ENCODE measurements at regions not wholly inside any gene's neighbourhood (a gene's known extent, or its start where the extent isn't known, plus 50 kb on each side); places are given as distances from the start of the nearest gene placed in this dataset.

DNA sequence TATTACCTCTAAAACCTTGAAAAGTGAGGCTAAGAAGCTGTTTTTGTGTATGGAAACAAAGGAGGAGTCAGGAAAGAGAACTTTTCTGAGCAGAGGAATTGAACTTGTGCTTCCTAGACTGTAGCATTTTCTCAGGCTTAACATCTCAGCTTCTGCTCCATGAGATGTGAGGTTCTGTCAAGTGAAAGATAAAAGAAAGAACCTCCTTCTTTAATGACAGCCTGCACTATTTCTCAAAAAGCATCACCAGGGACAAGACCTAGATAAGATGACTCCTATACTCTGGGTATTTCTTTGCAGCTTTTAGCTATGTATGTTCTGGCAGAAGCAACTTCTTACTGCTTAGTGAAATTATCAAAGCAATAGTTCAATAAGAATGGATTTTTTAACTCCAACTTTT lies 87.6 kb upstream of the KCNQ5 start:
- intact Hi-C loops (cut with DNase I) = no loop called here
- DNase-seq (no peak), ATAC-seq (no peak)
- no peaks in the 10 kb centered on the region for H3K9me3 ChIP-seq (ENCODE audit: control insufficient read depth, low read length)
- H3K4me1 ChIP-seq (ENCODE audit: control insufficient read depth, insufficient read depth, low read length) = no peaks in the 10 kb centered on the region
- no peaks in the 10 kb centered on the region for H3K27me3 ChIP-seq (ENCODE audit: control insufficient read depth, insufficient read depth)
- no peak overlapping the region for H3K4me3 ChIP-seq (ENCODE audit: low read length)
- H3K27ac ChIP-seq (ENCODE audit: low read length) = no peak overlapping the region

- ATAC-seq = no peak
- WGBS = 26% methylated on average over 3 of the region's 3 CpGs
- no peaks in the 10 kb centered on the region for H3K9me3 ChIP-seq (ENCODE audit: control insufficient read depth, low read length)
- intact Hi-C loops (cut with DNase I) = no loop called here
- no peak overlapping the region for H3K4me3 ChIP-seq (ENCODE audit: low read length)
- H3K27ac ChIP-seq (ENCODE audit: low read length) = no peak overlapping the region
- DNase-seq = no peak
- H3K4me1 ChIP-seq (ENCODE audit: control insufficient read depth, insufficient read depth, low read length) = no peaks in the 10 kb centered on the region
- no peaks in the 10 kb centered on the region for H3K27me3 ChIP-seq (ENCODE audit: control insufficient read depth, insufficient read depth)
Observed at GRCh38 chr6:72535124-72535523, 86.7 kb upstream of the KCNQ5 start.

DNA sequence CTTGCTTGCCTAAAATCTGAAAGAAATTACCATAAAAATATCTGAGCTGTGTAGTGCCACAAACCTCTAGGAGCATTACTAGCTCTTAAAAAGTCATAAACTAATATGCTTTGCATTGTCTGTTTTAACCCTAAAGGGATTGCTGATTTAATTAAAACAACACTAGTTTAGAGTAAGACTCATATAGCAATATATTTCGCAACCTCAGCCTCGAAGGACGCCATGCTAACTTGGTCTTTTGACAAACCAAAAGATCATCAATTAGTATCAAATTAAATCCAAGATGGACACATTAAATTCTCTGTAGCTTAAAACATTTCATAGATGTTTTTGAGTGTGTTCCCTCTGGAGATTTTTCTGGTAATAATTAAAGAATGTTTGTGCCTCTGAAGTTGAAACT lies 74.8 kb upstream of the KCNQ5 start:
- Histone ChIP-seq H3K9me3 (ENCODE audit: control insufficient read depth, low read length) (no peaks in the 10 kb centered on the region), H3K27me3 (ENCODE audit: control insufficient read depth, insufficient read depth) (no peaks in the 10 kb centered on the region), H3K4me1 (ENCODE audit: control insufficient read depth, insufficient read depth, low read length) (no peaks in the 10 kb centered on the region), H3K27ac (ENCODE audit: low read length) (no peak overlapping the region), H3K4me3 (ENCODE audit: low read length) (no peak overlapping the region)
- ATAC-seq = no peak
- intact Hi-C loops (cut with DNase I) = no loop called here
- no peak for DNase-seq
- WGBS = 86% methylated on average over 3 of the region's 3 CpGs

- intact Hi-C loops (cut with DNase I) = no loop called here
- Histone ChIP-seq H3K27me3 (ENCODE audit: control insufficient read depth, insufficient read depth) (no peaks in the 10 kb centered on the region), H3K4me1 (ENCODE audit: control insufficient read depth, insufficient read depth, low read length) (no peaks in the 10 kb centered on the region), H3K27ac (ENCODE audit: low read length) (no peak overlapping the region), H3K9me3 (ENCODE audit: control insufficient read depth, low read length) (no peaks in the 10 kb centered on the region), H3K4me3 (ENCODE audit: low read length) (no peak overlapping the region)
- ATAC-seq = no peak
- WGBS = 60% methylated on average over 3 of the region's 3 CpGs
- DNase-seq = no peak
Observed at GRCh38 chr6:72551470-72551869, 70.4 kb upstream of the KCNQ5 start.

DNA sequence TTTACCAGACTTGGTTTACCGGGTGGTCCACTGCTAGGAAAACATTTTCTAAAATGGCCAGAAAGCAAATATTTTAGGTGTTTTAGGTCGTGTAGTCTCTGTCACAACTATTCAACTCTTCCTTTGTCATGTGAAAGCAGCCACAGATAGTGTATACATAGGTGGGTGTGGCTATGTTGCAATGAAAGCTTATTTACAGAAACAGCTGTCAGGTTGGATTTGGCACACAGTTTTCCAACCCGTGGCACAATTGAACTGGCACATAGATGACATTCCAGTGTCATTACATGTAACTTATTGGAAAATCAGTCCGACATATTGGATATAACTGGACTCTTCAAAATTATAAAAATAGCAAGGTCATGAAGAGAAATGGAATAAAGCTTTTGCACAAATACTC lies 68.9 kb upstream of the KCNQ5 start:
- Histone ChIP-seq H3K4me3 (ENCODE audit: low read length) (no peak overlapping the region), H3K27me3 (ENCODE audit: control insufficient read depth, insufficient read depth) (no peaks in the 10 kb centered on the region), H3K4me1 (ENCODE audit: control insufficient read depth, insufficient read depth, low read length) (no peaks in the 10 kb centered on the region), H3K27ac (ENCODE audit: low read length) (no peak overlapping the region), H3K9me3 (ENCODE audit: control insufficient read depth, low read length) (no peaks in the 10 kb centered on the region)
- ATAC-seq (no peak), DNase-seq (no peak)
- WGBS = 51% methylated on average over 4 of the region's 4 CpGs
- intact Hi-C loops (cut with DNase I) = no loop called here

DNA sequence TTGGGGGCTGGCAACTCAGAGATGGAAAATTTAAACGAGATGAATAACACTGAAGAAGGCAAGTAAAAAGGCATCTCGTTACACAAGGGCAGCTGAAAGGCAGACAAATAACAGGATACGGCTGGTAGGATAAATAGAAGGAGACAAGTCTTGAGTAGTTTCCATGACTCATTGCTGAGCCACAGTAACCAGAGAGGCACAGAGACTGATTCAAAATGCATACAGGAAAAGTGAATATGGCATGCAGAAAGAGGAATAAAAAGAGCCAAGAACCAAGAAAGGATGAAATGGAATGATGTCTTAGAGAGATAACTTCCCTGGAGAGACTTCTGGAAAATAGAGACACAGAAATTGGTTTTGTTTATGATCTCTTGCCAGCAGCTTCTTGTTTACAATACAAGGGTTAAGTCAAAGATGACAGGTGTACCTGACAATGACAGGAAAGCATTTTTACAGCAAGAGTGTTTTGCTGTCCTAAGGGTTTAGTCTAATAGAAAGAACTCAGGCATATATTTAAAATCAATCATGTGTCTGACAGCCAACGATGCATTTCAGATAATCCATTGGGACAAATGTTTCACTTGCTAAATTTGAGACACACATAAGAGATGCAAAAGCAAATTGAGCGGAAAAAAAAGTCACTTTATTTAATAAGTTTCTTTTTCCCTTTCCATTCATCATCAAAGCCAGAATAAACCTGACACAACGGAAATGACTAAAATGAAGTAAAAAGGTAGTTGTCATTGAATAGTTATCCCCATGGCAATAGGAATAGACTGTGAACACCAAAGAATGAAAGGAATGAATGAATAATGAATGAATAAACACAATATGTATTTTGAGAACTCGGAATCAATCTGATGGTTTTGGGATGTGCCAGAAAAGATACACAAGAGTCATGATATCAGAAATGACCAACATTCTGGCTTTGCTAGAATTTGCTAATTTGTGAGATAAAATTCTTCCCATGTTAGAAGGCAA lies 68.0 kb upstream of the KCNQ5 start:
- Histone ChIP-seq H3K4me3 (ENCODE audit: low read length) (no peak overlapping the region), H3K27me3 (ENCODE audit: control insufficient read depth, insufficient read depth) (no peaks in the 10 kb centered on the region), H3K9me3 (ENCODE audit: control insufficient read depth, low read length) (no peaks in the 10 kb centered on the region), H3K4me1 (ENCODE audit: control insufficient read depth, insufficient read depth, low read length) (no peaks in the 10 kb centered on the region), H3K27ac (ENCODE audit: low read length) (no peak overlapping the region)
- intact Hi-C loops (cut with DNase I) = no loop called here
- ATAC-seq (no peak), DNase-seq (no peak)
- WGBS = 41% methylated on average over 7 of the region's 7 CpGs

- H3K4me1 ChIP-seq (ENCODE audit: control insufficient read depth, insufficient read depth, low read length) = no peaks in the 10 kb centered on the region
- H3K27ac ChIP-seq (ENCODE audit: low read length) = no peak overlapping the region
- intact Hi-C loops (cut with DNase I) = no loop called here
- H3K27me3 ChIP-seq (ENCODE audit: control insufficient read depth, insufficient read depth) = no peaks in the 10 kb centered on the region
- H3K9me3 ChIP-seq (ENCODE audit: control insufficient read depth, low read length) = no peaks in the 10 kb centered on the region
- no peak overlapping the region for H3K4me3 ChIP-seq (ENCODE audit: low read length)
- ATAC-seq (no peak), DNase-seq (no peak)
- WGBS = 50% methylated on average over 4 of the region's 4 CpGs
Observed at GRCh38 chr6:72554761-72555221, 67.1 kb upstream of the KCNQ5 start.

DNA sequence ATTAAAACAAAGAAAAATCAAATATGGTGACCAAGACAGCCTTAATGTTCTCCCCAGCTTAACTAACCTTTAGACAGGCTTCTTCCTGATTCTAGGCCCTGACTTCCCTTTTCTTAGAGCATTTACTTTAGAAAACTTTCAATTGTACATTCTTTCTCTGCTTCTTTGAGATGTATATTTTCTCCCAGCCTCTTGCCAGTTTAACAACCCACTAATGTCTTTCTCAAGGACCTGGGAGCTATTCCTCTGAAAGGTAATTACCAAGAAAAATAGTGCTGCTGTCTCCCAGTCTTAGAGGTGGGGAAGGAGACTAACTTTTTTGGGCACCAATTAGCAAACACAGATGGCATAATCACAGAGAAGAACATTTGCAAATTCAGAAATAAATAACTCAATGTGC lies 62.8 kb upstream of the KCNQ5 start:
- H3K4me1 ChIP-seq (ENCODE audit: control insufficient read depth, insufficient read depth, low read length) = no peaks in the 10 kb centered on the region
- ATAC-seq (no peak), DNase-seq (no peak)
- H3K4me3 ChIP-seq (ENCODE audit: low read length) = no peak overlapping the region
- no peaks in the 10 kb centered on the region for H3K9me3 ChIP-seq (ENCODE audit: control insufficient read depth, low read length)
- no peak overlapping the region for H3K27ac ChIP-seq (ENCODE audit: low read length)
- intact Hi-C loops (cut with DNase I) = no loop called here
- no peaks in the 10 kb centered on the region for H3K27me3 ChIP-seq (ENCODE audit: control insufficient read depth, insufficient read depth)

- no peaks in the 10 kb centered on the region for H3K4me1 ChIP-seq (ENCODE audit: control insufficient read depth, insufficient read depth, low read length)
- ATAC-seq (no peak), DNase-seq (no peak)
- intact Hi-C loops (cut with DNase I) = no loop called here
- no peaks in the 10 kb centered on the region for H3K9me3 ChIP-seq (ENCODE audit: control insufficient read depth, low read length)
- no peak overlapping the region for H3K4me3 ChIP-seq (ENCODE audit: low read length)
- 67% methylated on average over 3 of the region's 3 CpGs for WGBS
- H3K27me3 ChIP-seq (ENCODE audit: control insufficient read depth, insufficient read depth) = no peaks in the 10 kb centered on the region
- no peak overlapping the region for H3K27ac ChIP-seq (ENCODE audit: low read length)
Observed at GRCh38 chr6:72559555-72559954, 62.3 kb upstream of the KCNQ5 start.

GRCh38 chr6:72560721-72561593 lies 60.9 kb upstream of the KCNQ5 start:
- Histone ChIP-seq H3K27ac (ENCODE audit: low read length) (no peak overlapping the region), H3K9me3 (ENCODE audit: control insufficient read depth, low read length) (no peaks in the 10 kb centered on the region), H3K27me3 (ENCODE audit: control insufficient read depth, insufficient read depth) (no peaks in the 10 kb centered on the region), H3K4me1 (ENCODE audit: control insufficient read depth, insufficient read depth, low read length) (no peaks in the 10 kb centered on the region), H3K4me3 (ENCODE audit: low read length) (no peak overlapping the region)
- intact Hi-C loops (cut with DNase I) = no loop called here
- no peak for ATAC-seq
- 58% methylated on average over 9 of the region's 9 CpGs for WGBS
- no peak for DNase-seq

GRCh38 chr6:72561629-72562028 lies 60.2 kb upstream of the KCNQ5 start:
- 91% methylated on average over 1 of the region's 1 CpG for WGBS
- no peak overlapping the region for H3K4me3 ChIP-seq (ENCODE audit: low read length)
- H3K9me3 ChIP-seq (ENCODE audit: control insufficient read depth, low read length) = no peaks in the 10 kb centered on the region
- intact Hi-C loops (cut with DNase I) = no loop called here
- H3K27me3 ChIP-seq (ENCODE audit: control insufficient read depth, insufficient read depth) = no peaks in the 10 kb centered on the region
- no peaks in the 10 kb centered on the region for H3K4me1 ChIP-seq (ENCODE audit: control insufficient read depth, insufficient read depth, low read length)
- no peak overlapping the region for H3K27ac ChIP-seq (ENCODE audit: low read length)
- ATAC-seq = no peak
- DNase-seq = no peak
